Esophagus squamous epithelium (tissue), 4 donors: ENCODE measurements at regions not wholly inside any gene's neighbourhood (a gene's known extent, or its start where the extent isn't known, plus 50 kb on each side); places are given as distances from the start of the nearest gene placed in this dataset.

Source experiments
- CTCF ChIP-seq, 6 experiments: fragments of 450-650 bp in 4 of 6; fragments of 200-600 bp in 2 of 6; sonication (generic) in 2 of 6; IDR thresholded peaks; one replicate each; pipeline ENCODE4 v1.5.1; 2016 to 2019; ENCODE audit warnings: antibody characterized with exemption in 6 of 6, mild to moderate bottlenecking in 4 of 6, moderate library complexity in 4 of 6
- POLR2A ChIP-seq, 4 donors: fragments of 450-650 bp; IDR thresholded peaks; one replicate each; pipeline ENCODE4 v1.6.1; 2017; ENCODE audit warnings: antibody characterized with exemption in 4 of 4, mild to moderate bottlenecking in 4 of 4, moderate library complexity in 3 of 4

DNA sequence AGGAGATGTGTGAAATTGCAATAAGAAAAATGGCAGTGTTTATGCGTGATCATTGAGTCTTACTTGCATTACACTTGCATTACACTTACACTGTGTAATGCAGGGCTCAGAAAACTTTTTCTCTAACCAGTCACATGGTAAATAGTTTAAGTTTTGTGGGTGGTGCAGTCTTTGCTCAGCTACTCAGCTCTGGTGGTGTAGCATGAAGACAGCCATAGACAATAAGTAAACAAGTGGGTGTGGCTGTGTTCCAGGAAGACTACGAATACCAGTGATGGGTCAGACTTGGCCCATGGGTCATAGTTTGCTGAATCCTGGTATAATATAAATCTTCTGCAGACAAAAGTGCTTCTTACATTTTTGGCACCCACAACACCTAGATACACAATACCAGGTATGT, 115.6 kb upstream of the CYP1B1 start:
- TF ChIP-seq CTCF (IDR thresholded peaks at IDR 0.05) (no peak), POLR2A (IDR thresholded peaks at IDR 0.05) (no peak)
